ENCODE measurements at regions not wholly inside any gene's neighbourhood (a gene's known extent, or its start where the extent isn't known, plus 50 kb on each side); places are given as distances from the start of the nearest gene placed in this dataset.

DNA sequence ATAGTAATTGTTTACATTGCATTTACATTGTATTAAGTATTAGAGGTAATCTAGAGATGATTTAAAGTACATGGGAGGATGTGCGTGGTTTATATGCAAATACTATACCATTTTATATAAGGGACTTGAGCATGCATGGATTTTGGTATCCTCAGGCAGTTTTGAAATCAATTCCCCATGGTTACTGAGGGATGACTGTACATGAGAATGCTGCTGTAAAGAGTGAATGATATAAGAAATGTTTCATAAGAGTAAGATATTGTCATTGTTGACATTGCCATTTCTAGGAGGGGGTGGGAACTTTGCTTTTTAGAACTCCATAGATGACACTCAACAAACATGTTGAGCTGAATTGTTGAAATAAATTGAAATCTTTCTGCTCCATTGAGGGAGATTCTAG, 185.0 kb downstream of the SEMA6A start:
- no peaks in the 10 kb centered on the region for H3K27me3 ChIP-seq (ENCODE audit: control insufficient read depth, insufficient read depth, low read length)
- H3K4me3 ChIP-seq (ENCODE audit: low read depth in 2 of 2, low read length in 2 of 2), result no peak overlapping the region
- DNase-seq (ENCODE audit: low read depth, low spot score) (no peak), ATAC-seq (no peak)
- no peaks in the 10 kb centered on the region for H3K9me3 ChIP-seq (ENCODE audit: control insufficient read depth, insufficient read depth, low read depth, low read length)
- no peak for TF ChIP-seq TCF7L2 (IDR thresholded peaks at IDR 0.05; ENCODE audit: low read depth, low read length)
- TF ChIP-seq POLR2AphosphoS5 (IDR thresholded peaks at IDR 0.05; ENCODE audit: low read depth, low read length), result no peak
- TF ChIP-seq, protein P1, sequence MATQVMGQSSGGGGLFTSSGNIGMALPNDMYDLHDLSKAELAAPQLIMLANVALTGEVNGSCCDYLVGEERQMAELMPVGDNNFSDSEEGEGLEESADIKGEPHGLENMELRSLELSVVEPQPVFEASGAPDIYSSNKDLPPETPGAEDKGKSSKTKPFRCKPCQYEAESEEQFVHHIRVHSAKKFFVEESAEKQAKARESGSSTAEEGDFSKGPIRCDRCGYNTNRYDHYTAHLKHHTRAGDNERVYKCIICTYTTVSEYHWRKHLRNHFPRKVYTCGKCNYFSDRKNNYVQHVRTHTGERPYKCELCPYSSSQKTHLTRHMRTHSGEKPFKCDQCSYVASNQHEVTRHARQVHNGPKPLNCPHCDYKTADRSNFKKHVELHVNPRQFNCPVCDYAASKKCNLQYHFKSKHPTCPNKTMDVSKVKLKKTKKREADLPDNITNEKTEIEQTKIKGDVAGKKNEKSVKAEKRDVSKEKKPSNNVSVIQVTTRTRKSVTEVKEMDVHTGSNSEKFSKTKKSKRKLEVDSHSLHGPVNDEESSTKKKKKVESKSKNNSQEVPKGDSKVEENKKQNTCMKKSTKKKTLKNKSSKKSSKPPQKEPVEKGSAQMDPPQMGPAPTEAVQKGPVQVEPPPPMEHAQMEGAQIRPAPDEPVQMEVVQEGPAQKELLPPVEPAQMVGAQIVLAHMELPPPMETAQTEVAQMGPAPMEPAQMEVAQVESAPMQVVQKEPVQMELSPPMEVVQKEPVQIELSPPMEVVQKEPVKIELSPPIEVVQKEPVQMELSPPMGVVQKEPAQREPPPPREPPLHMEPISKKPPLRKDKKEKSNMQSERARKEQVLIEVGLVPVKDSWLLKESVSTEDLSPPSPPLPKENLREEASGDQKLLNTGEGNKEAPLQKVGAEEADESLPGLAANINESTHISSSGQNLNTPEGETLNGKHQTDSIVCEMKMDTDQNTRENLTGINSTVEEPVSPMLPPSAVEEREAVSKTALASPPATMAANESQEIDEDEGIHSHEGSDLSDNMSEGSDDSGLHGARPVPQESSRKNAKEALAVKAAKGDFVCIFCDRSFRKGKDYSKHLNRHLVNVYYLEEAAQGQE (IDR thresholded peaks at IDR 0.05; ENCODE audit: insufficient read depth in 1 of 2, low read depth in 2 of 2, low read length in 1 of 2), result no peak
- no peak for TF ChIP-seq SIN3A (IDR thresholded peaks at IDR 0.05; ENCODE audit: borderline replicate concordance, insufficient read depth, low read depth, low read length)
- TF ChIP-seq, protein P2, sequence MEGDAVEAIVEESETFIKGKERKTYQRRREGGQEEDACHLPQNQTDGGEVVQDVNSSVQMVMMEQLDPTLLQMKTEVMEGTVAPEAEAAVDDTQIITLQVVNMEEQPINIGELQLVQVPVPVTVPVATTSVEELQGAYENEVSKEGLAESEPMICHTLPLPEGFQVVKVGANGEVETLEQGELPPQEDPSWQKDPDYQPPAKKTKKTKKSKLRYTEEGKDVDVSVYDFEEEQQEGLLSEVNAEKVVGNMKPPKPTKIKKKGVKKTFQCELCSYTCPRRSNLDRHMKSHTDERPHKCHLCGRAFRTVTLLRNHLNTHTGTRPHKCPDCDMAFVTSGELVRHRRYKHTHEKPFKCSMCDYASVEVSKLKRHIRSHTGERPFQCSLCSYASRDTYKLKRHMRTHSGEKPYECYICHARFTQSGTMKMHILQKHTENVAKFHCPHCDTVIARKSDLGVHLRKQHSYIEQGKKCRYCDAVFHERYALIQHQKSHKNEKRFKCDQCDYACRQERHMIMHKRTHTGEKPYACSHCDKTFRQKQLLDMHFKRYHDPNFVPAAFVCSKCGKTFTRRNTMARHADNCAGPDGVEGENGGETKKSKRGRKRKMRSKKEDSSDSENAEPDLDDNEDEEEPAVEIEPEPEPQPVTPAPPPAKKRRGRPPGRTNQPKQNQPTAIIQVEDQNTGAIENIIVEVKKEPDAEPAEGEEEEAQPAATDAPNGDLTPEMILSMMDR (IDR thresholded peaks at IDR 0.05), result no peak
- ChIA-PET CTCF (no interaction called here), POLR2A (no interaction called here)
- H3K4me1 ChIP-seq (ENCODE audit: control insufficient read depth, insufficient read depth, low read length), result no peaks in the 10 kb centered on the region
- in situ Hi-C loops (cut with HindIII; ENCODE audit: low pct_unique_long_range_greater_than_20kb, low sequenced_read_pairs), result no loop called here
- no peak overlapping the region for H3K27ac ChIP-seq (ENCODE audit: low read length)
- intact Hi-C loops (cut with micrococcal nuclease; ENCODE audit: unreplicated experiment), result no loop called here
- no TSS peak for BruUV-seq (replicated peaks)
- H3K36me3 ChIP-seq (ENCODE audit: control insufficient read depth, insufficient read depth, low read length), result no peaks in the 10 kb centered on the region

DNA sequence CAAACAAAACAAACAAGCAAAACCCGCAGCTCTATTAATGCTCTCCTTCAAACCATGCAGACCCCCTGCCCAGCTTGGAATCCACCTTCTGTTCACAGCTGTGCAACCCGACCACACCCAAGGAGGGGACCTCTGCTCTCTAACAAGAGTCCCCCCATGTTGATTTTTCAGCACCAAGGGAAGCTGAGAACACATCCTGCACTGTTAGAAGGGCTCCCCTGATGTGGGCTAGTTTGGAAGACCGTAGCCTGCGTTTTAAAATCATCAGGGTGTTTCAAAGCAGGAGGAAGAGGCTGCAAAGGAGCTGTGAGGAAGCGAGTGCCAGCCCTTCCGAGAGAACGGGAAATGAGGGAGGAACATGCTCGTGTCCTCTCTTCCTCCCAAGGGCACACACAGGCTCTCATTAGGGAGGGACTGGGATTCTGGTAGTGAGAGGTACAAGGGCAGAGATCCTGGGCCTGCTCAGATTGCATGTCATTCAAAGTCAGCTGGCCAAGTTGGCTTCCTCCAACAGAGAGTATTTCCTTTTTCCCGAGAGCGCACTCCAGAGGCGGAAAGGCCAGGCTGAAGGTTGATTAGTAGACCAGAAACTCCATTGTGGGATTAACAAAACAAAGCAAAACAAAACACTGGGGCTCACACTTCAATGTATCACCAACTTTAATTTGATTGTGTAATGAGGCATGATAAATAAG, 185.9 kb downstream of the SEMA6A start:
- Histone ChIP-seq H3K4me1 (ENCODE audit: control insufficient read depth, insufficient read depth, low read length) (no peaks in the 10 kb centered on the region), H3K9me3 (ENCODE audit: control insufficient read depth, insufficient read depth, low read depth, low read length) (no peaks in the 10 kb centered on the region), H3K36me3 (ENCODE audit: control insufficient read depth, insufficient read depth, low read length) (no peaks in the 10 kb centered on the region), H3K4me3 (ENCODE audit: low read depth in 2 of 2, low read length in 2 of 2) (no peak overlapping the region), H3K27me3 (ENCODE audit: control insufficient read depth, insufficient read depth, low read length) (no peaks in the 10 kb centered on the region), H3K27ac (ENCODE audit: low read length) (no peak overlapping the region)
- intact Hi-C loops (cut with micrococcal nuclease; ENCODE audit: unreplicated experiment) (no loop called here), in situ Hi-C loops (cut with HindIII; ENCODE audit: low pct_unique_long_range_greater_than_20kb, low sequenced_read_pairs) (no loop called here)
- ATAC-seq (no peak), DNase-seq (ENCODE audit: low read depth, low spot score) (no peak)
- no TSS peak for BruUV-seq (replicated peaks)
- ChIA-PET CTCF (no interaction called here), POLR2A (no interaction called here)
- TF ChIP-seq SIN3A (IDR thresholded peaks at IDR 0.05; ENCODE audit: borderline replicate concordance, insufficient read depth, low read depth, low read length) (no peak), POLR2AphosphoS5 (IDR thresholded peaks at IDR 0.05; ENCODE audit: low read depth, low read length) (no peak), TCF7L2 (IDR thresholded peaks at IDR 0.05; ENCODE audit: low read depth, low read length) (no peak)
- TF ChIP-seq, protein P2 (IDR thresholded peaks at IDR 0.05), result no peak
- TF ChIP-seq, protein P1 (IDR thresholded peaks at IDR 0.05; ENCODE audit: insufficient read depth in 1 of 2, low read depth in 2 of 2, low read length in 1 of 2), result no peak

Data from Panc1 (cell line).